HG02870 (cell line): ENCODE measurements at regions not wholly inside any gene's neighbourhood (a gene's known extent, or its start where the extent isn't known, plus 50 kb on each side); places are given as distances from the start of the nearest gene placed in this dataset.
"Not testable (repeated sequence)": the region's sequence is repeated elsewhere in the genome, so short reads cannot be mapped to it uniquely, and the experiment has no call there.

Experiments
- ATAC-seq: cut with Tn5 transposase; IDR thresholded peaks from one replicate; pipeline ENCODE4 v1.9.1; 2021; ENCODE audit warnings: mild to moderate bottlenecking, moderate library complexity; ENCODE audit not compliant: unreplicated experiment

GRCh38 chr2:235105821-235106359 lies 154.1 kb downstream of the SH3BP4 start:
- ATAC-seq = no peak

GRCh38 chr2:235106874-235107639 lies 155.2 kb downstream of the SH3BP4 start:
- no peak for ATAC-seq

- no peak for ATAC-seq
These were observed 155.8 kb downstream of the SH3BP4 start for GRCh38 chr2:235107640-235107951.

GRCh38 chr2:235109561-235109960 lies 157.7 kb downstream of the SH3BP4 start:
- ATAC-seq = not testable (repeated sequence)

- no peak for ATAC-seq
These were observed 160.5 kb downstream of the SH3BP4 start for GRCh38 chr2:235112365-235112764.

- ATAC-seq = no peak
These were observed 162.0 kb downstream of the SH3BP4 start for GRCh38 chr2:235113854-235114253.

GRCh38 chr2:235114286-235114685 lies 162.5 kb downstream of the SH3BP4 start:
- no peak for ATAC-seq

GRCh38 chr2:235115521-235115920 lies 163.7 kb downstream of the SH3BP4 start:
- no peak for ATAC-seq

- no peak for ATAC-seq
These were observed 165.2 kb downstream of the SH3BP4 start for GRCh38 chr2:235116885-235117492.

GRCh38 chr2:235126768-235127167 lies 175.0 kb downstream of the SH3BP4 start:
- ATAC-seq = no peak

- no peak for ATAC-seq
These were observed 176.1 kb downstream of the SH3BP4 start for GRCh38 chr2:235127931-235128330.

- no peak for ATAC-seq
These were observed 178.0 kb downstream of the SH3BP4 start for GRCh38 chr2:235129850-235130249.

- ATAC-seq = no peak
These were observed 179.8 kb downstream of the SH3BP4 start for GRCh38 chr2:235131334-235132305.

GRCh38 chr2:235132651-235133050 lies 180.8 kb downstream of the SH3BP4 start:
- no peak for ATAC-seq

GRCh38 chr2:235133837-235134236 lies 182.0 kb downstream of the SH3BP4 start:
- ATAC-seq = no peak

- ATAC-seq = no peak
These were observed 182.6 kb downstream of the SH3BP4 start for GRCh38 chr2:235134420-235134819.

GRCh38 chr2:235135195-235135965 lies 183.6 kb downstream of the SH3BP4 start:
- ATAC-seq = no peak

GRCh38 chr2:235135990-235136561 lies 184.3 kb downstream of the SH3BP4 start:
- no peak for ATAC-seq

- ATAC-seq = no peak
These were observed 186.5 kb downstream of the SH3BP4 start for GRCh38 chr2:235138339-235138738.
